HG02973 (cell line): ENCODE measurements at regions not wholly inside any gene's neighbourhood (a gene's known extent, or its start where the extent isn't known, plus 50 kb on each side); places are given as distances from the start of the nearest gene placed in this dataset.
"Not testable (repeated sequence)": the region's sequence is repeated elsewhere in the genome, so short reads cannot be mapped to it uniquely, and the experiment has no call there.

Experiments
- ATAC-seq: cut with Tn5 transposase; IDR thresholded peaks from one replicate; pipeline ENCODE4 v1.9.1; 2021; ENCODE audit warnings: moderate library complexity; ENCODE audit not compliant: unreplicated experiment

DNA sequence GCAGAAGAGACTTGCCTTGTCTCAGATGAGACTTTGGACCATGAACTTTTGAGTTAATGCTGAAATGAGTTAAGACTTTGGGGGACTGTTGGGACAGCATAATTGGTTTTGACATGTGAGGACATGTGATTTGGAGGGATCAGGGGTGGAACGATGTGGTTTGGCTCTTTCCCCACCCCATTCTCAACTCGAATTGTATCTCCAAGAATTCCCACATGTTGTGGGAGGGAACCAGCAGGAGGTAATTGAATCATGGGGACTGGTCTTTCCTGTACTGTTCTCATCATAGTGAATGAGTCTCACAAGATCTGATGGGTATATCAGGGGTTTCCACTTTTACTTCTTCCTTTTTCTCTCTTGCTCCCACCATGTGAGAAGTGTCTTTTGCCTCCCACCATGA, 229.7 kb upstream of the KCND2 start:
- no peak for ATAC-seq

DNA sequence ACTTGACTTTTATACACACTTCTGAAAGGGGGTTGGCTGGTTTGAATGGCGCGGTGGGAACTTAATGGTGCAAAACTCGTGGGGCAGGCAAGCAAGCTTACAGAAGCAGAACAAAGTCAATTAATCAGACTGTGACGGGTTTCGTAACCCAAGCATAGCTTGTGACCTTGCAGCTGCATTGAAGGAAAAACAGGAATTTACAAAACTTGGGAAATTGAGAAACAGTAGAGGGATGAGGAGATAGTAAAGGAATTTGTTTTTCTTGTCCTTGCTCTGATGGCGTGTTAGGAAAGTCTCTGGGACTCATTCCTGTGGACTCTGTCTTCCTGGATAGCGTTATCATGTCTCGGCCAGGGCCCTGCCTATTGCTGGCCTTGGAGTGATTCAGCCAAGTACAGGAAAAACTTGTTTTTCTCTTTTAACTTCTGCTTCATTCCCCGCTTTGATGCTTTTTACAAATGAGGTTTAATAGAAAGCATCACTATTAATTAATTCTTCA, 220.0 kb upstream of the KCND2 start:
- ATAC-seq = no peak

DNA sequence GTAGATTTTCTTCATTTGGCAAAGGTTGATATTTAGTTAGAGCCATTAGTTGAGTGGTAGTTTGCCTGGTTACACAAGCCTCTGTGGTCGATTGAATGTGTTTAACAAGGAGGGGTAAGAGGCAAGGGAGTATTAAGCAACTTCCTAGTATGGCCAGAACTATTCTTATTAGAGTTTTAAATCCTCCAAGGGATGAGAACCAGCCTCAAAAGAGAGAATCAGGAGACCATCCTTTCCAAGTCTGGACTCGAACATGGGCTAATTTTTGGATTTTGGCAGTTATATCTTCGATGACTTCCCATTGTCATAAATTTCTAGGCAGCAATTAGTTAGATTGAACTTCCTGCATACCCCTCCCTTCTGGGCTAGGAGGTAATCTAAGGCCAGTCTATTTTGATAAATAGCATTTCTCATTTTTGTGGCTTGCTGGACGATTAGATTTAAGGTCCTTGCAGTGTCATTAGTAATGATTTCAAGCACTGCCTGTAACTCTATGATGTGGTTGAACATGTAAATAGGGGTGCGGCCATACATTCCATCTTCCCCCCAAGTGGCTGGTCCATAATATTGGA, 219.5 kb upstream of the KCND2 start:
- no peak for ATAC-seq

DNA sequence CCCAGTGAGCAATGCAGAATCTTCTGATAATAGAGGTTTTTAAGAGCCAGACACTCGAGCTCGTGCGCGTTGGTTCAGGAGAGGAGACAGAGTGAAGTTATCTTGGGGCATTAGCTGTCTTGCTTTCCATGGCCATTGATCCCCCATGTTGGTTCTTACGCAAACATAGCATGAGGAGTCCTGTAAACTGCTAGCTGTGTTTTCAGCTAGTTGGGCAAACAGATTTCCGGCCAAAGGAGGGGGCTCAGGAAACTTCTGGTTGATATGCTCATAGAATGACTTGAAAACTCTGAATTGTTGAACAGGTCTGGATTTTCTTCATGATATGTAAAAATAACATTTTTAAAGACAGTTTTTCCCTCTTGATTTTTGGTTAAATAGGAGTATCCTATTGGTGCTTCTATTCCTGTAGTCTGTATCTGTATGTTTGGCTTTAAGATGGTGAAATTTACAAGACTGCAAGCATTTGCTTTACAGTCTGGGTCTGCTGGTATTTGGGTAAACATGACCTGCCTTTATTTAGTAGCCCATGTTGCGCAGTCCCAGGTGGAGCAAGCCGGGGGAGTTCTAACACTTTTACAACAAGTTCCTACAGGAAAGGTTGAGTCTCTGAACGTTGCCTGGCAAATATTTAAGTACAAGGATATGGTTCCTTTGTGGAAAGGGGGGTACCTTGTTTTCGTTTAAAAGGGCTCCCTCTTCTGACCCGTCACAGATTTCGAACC, 218.4 kb upstream of the KCND2 start:
- no peak for ATAC-seq

DNA sequence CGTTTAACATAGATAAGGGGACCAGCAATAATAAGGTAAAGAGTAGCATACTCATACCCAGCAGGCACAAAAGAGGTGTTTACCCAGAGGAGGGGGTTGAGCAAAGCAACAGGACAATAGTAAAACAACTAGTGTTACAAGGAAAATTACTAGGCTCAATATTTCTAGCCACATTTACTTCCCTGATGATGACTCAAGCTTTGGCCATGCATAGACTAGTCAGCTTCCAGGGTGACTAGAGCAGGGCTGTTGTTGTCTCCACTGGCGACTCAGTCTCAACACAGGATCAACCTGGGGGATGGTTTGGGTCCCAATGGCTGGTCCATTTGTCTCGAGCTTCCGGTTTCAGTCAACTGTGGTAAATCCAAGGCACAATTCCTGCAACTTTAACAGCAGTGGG, 217.7 kb upstream of the KCND2 start:
- no peak for ATAC-seq

DNA sequence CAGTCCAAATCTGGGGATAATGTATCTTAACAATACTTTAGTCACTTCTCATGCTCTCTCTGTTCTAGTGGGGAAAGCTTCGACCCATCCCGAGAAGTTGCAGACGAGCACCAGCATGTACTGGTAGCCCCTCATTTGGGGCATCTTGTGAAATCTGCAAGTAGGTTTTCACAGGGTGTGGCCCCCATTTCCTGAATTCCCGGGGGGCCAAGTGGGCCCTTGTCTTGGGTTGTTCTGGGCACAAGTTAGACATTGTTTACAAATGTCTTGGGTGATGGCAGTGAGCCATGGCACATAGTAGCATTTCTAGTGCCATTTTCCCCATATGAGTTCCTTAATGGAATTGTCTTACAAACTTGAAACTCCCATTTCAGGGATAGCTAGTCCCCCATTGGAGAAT, 216.7 kb upstream of the KCND2 start:
- no peak for ATAC-seq

DNA sequence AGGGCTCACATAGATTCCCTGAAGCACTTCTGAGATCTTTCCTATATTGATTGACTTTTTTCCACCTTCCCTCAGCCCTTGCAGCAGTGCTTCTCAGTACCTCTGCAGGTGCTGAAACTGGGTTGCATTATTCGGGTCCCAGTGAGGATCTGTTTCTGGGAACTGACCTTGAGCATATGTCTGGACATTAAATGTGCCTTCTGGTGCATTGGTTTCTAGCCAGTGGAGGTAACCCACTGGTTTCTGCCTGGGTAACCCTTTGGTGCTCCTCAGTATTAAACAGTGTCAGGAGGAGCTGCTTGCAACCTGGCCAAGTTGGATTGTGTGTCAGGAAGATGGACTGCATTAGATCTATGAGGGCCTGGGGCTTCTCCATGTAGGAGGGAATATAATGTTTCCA, 213.3 kb upstream of the KCND2 start:
- ATAC-seq = no peak

DNA sequence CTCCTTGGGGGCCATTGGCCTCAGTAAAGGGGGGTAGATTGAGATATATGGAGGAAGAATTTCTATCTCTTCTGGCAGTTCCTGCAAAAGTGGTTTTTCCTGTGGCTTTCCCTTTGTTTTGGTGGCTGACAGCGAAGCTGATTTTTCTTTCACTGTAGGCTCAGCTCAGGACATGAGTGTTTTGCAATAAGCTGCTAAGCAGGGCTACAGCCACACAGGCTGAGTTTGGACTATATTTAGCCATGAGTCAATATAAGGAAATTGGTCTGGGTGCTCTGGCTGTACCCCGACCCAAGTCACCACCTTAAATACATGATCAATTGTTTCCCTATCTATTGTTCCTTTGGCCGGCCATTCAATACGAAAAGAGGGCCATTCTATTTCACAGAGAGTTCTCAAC, 212.7 kb upstream of the KCND2 start:
- ATAC-seq = no peak

DNA sequence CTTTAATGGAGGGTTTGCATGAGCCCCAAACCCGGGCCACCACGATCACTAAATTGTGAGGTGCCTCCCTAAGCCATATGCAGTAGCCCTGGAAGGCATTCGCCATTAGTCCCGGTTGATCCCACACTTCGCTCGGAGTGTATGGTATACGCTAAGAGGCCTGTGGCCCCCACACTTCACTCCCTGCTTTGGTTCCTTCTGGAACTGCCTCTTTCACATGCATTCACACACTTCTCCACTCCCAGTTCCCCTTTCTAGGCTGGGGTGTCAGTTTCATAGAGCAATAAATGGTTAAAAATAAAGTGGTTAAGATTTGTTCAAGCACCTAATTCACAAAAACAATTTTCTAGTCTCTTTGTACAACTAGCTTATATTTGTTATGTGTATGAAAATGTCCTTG, 212.1 kb upstream of the KCND2 start:
- ATAC-seq = no peak

DNA sequence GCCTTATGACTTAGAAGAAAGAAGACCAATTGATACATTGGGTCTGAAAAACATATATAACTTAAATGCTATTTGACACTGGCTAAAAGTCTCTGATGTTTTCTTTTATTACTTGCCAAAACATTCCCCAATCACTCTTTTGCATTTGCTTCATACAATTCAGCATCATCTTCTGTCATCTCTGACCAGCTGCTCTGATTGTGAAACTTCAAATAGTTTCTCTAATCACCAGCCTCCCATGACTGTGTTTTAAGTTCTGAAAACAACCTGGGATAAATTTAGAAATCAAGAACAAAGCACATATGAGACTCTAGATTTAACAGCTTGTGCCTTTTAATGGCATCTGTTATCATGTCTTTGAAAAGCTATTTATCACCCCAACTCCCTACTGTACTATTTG, 208.4 kb upstream of the KCND2 start:
- peak; percentile 89 for ATAC-seq

DNA sequence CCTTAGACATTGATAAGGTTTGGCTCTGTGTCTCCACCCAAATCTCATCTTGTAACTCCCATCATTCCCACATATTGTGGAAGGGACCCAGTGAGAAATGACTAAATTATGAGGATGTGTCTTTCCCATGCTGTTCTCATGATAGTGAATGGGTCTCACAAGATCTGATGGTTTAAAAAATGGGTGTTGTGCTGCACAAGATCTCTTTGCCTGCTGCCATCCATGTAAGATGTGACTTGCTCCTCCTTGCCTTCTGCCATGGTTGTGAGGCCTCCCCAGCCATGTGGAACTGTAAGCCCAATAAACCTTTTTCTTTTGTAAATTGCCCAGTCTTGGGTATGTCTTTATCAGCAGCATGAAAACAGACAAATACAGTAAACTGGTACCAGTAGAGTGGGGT, 206.1 kb upstream of the KCND2 start:
- not testable (repeated sequence) for ATAC-seq

DNA sequence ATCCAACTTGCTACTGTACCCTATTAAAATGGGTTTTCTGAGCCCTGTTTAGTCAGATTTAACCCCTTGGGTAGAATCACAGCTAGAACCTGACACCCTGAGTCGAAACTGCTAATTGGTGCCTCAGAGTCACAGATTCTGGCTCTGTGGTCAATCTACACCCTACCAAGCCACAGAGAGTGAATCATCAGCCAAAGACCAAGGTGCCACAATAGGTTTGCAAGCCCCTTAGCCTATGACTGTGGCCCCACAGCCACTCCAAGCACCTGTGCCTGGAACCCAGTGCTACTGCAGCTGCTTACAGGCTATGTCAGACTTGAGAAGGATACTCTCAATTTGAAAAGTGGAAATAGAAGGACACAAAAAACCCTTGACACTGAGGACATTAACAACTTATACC, 202.8 kb upstream of the KCND2 start:
- no peak for ATAC-seq

DNA sequence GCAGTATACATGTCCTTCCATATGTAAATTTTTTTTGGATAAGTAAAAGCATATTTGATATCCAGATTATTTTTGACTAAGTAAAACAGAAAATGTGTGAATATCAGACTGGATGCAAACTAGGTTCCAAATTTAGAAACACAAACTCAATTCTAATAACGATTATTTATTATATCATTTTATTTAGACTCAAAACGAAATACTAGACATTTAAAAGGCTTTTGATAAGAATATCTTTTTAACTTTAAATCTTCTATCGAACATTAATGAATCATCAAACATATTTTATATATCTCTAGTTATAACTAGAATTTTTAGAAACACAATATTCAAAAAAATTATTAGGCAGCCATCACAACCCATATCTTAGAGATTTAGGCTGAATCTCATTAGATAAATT, 195.2 kb upstream of the KCND2 start:
- no peak for ATAC-seq

DNA sequence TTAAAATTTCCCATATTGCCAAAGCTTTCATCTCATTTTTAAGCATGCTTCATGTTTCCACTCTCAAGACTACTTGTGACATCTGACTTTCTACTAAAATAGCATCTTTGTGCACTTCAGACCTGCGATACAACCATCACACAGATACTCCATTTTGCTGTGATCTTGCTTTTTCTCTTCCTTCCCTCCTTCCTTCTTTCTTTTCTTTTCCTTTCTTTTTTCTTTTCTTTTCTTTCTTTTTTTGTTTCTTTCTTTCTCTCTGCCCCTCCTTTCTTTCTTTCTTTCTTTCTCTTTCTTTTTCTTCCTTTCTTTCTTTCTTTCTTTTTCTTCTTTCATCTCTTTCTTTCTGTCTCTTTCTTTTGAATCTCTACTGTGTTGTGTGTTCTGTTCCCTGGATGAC, 194.0 kb upstream of the KCND2 start:
- ATAC-seq = no peak

DNA sequence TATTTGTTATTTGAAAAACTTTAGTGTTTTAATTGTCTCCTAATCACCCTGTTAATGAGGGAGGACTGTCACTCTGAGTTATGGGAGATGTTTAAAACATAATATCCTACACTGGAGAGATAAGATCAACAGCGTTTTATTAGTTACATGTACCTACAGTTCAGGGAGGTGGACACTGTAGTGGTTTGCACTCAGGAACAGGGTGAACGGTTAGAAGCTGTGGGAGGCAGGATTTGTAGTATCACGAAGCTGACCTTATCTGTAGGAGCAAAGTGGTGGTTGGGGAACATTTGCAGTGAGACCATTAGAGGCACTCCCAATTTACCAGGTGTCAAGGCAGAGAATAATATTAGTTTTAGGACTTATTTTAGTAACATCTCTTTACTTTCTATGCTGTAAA, 193.3 kb upstream of the KCND2 start:
- no peak for ATAC-seq

DNA sequence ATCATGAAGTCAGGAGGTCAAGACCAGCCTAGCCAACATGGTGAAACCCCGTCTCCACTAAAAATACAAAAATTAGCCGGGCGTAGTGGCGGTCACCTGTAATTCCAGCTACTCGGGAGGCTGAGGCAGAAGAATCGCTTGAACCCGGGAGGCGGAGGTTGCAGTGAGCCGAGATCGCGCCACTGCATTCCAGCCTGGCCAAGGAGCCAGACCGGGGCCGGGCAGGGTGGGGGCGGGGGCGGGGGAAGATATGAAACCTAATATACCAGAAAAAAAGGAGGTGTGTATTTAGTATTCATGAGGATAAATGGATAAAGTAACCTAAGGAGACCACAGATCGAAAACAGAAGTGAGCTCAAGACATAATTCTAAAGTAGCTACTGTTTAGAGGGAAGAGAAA, 186.5 kb upstream of the KCND2 start:
- not testable (repeated sequence) for ATAC-seq

DNA sequence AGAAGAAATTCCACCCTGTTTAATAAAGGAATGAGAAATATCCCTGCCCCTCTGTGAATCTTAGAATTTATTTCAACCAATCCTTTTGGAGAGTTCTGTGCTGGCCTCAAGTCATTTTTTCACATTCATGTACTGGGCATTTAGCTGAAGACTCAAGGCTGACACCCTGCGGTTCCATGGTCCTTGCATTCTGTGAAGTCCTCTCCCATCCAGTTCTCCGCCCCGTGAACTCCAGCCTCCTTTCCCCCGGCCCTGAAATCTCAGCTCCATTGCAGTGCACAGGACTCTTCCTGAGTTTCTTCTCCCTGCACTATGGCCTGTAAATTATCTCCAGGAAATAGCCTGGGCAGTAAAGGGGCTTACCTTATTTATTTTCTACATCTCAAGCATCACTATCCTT, 183.0 kb upstream of the KCND2 start:
- no peak for ATAC-seq

DNA sequence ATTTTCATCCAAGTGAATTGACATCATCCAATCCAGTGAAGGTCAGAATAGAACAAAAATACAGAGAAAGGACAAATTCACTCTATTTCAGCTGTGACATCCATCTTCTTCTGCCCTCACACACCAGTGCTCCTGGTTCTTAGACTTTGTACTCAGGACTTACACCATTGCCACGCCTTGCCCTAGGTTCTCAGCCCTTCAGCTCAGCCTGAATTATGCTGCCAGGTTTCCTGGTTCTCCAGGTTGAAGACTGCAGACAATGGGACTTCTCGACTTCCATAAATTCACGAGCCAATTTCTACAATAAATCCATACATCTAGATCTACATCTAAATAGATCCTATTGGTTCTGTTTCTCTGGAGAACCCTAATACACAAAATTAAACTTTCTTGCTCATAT, 181.2 kb upstream of the KCND2 start:
- ATAC-seq = no peak

DNA sequence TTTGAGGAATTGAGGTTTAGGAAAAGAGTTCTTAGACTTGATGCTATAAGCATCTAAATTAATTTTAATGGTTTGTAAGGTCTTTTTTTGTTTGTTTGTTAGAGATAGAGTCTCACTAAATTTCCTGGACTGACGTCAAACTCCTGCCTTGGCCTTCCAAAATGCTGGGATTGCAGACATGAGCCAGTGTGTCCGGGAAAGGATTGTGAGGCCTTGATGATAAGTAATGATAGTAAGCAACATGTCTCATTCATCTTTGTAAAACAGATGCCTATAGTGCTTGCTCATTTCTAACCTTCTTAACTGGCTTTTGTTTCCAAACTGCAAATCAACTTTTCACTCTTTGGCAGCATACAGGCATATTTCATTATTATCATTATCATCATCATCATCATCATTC, 176.0 kb upstream of the KCND2 start:
- ATAC-seq = no peak

DNA sequence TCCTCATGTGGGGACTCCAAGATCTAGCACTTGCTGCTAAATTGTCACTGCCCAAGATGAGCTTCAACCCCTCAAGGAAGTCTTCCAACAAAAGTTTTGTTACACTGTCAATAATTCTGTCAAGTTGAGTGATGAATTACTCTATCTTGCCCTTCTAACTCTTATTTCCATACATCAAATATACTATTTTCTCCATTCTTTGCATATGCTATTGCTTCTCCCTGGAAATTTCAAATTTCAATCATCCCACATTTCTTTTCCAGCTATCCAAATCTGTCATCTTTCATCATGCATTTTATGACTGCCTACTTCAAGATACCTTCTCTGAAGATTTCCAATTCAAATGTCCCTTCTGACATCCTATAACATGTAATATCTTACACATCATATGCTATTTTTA, 175.2 kb upstream of the KCND2 start:
- ATAC-seq = no peak

DNA sequence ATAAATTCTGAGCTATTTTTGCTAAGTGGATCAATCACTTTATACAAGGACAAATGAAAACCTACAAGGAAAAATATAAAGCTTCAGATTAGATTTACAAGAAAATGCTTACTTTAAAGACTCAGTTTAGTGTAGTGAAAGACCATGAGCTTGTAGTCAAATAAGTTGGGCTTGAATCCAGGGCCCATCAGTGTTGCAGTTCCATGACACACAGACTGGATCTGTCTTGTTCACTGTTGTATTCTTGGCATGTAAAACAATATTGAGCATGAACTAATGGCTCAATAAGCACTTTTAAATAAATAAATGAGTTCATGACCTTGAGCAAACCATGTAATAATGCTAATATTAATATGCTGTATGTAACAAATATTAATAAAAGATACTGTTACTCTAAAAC, 164.6 kb upstream of the KCND2 start:
- no peak for ATAC-seq

DNA sequence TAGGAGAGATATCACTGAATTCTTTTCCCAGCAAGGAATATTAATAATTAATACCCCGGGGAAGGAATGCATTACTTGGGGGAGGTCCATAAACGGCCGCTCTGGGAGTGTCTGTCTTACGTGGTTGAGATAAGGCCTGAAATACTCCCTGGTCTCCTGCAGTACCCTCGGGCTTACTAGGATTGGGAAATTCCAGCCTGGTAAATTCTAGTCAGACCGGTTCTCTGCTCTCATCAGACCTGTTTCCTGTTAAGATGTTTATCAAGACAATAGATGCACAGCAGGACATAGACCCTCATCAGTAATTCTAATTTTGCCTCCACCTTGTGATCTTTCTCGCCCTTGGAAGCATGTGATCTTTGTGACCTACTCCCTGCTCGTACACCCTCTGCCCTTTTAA, 162.8 kb upstream of the KCND2 start:
- no peak for ATAC-seq

DNA sequence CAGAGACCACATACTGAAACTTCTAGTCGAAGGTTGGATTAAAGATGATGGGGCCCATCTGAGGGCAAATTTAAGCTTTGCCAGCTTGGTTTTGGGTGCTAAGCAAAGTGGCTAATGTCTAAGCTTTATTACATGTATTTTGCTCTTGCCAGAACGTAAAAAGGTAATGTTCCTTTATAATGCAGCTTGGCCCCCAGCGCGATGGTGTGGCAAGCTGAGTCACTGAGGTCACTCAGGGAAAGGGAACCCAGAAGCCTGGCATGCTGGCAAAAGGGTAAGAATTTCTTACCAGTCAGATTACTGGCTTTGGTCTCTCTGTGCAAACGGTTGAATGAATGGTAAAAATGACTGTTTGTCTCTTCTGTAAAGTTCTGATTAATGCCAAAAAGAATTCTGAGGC, 158.3 kb upstream of the KCND2 start:
- ATAC-seq = no peak
